OCI-LY3 (cell line): ENCODE measurements at regions not wholly inside any gene's neighbourhood (a gene's known extent, or its start where the extent isn't known, plus 50 kb on each side); places are given as distances from the start of the nearest gene placed in this dataset.

ENCODE experiments used
- H2AFZ ChIP-seq: fragments of 200-600, 300-600 bp; shearing (Covaris generic); 2 replicates; pipeline ENCODE4 v1.6.0; 2014; ENCODE audit warnings: antibody characterized with exemption, low read depth, low read length
- H3K27ac ChIP-seq: fragments of 200-600, 300-600 bp; sonication (generic); 2 replicates; pipeline ENCODE4 v1.5.1; 2014; ENCODE audit warnings: mild to moderate bottlenecking, low read length, moderate library complexity, mixed read lengths
- H3K27me3 ChIP-seq: fragments of 200-600, 300-600 bp; sonication (generic); 2 replicates; pipeline ENCODE4 v1.6.1; 2014; ENCODE audit warnings: low read depth, low read length, mixed read lengths
- H3K36me3 ChIP-seq: fragments of 200-600, 300-600 bp; sonication (generic); replicated peaks from 2 replicates; pipeline ENCODE3; 2014; ENCODE audit warnings: low read depth, low read length, mixed read lengths
- H3K4me1 ChIP-seq: fragments of 300-600, 200-600 bp; sonication (generic); 2 replicates; pipeline ENCODE4 v1.6.1; 2014; ENCODE audit warnings: low read length, mixed read lengths
- H3K4me2 ChIP-seq: fragments of 200-600, 300-600 bp; sonication (generic); 2 replicates; pipeline ENCODE4 v1.6.1; 2014; ENCODE audit warnings: low read length, mixed read lengths
- H3K4me3 ChIP-seq: fragments of 300-600, 200-600 bp; sonication (generic); 2 replicates; pipeline ENCODE4 v1.5.1; 2014; ENCODE audit warnings: antibody characterized with exemption, mild to moderate bottlenecking, low read length, moderate library complexity
- H3K79me2 ChIP-seq: fragments of 300-600, 200-600 bp; shearing (Covaris generic); 2 replicates; pipeline ENCODE4 v1.6.1; 2014; ENCODE audit warnings: mild to moderate bottlenecking, low read length, mixed read lengths
- H3K9ac ChIP-seq: fragments of 300-600, 200-600 bp; shearing (Covaris generic); 2 replicates; pipeline ENCODE4 v1.6.0; 2014; ENCODE audit warnings: mild to moderate bottlenecking, low read length, moderate library complexity
- H3K9me3 ChIP-seq: fragments of 200-600, 300-600 bp; shearing (Covaris generic); 2 replicates; pipeline ENCODE4 v1.6.1; 2014; ENCODE audit warnings: low read length, mixed read lengths; ENCODE audit not compliant: insufficient read depth
- H4K20me1 ChIP-seq: fragments of 200-600, 300-600 bp; sonication (generic); 2 replicates; pipeline ENCODE4 v1.6.1; 2016; ENCODE audit warnings: low read length, mixed read lengths; ENCODE audit not compliant: insufficient read depth
- EZH2phosphoT487 ChIP-seq: fragments of 200-600 bp; shearing (Covaris generic); IDR thresholded peaks from 2 replicates; pipeline ENCODE4 v1.6.1; 2018; ENCODE audit warnings: antibody characterized with exemption, mixed run types, low read depth
- TF ChIP-seq, protein P1 (sequence below): fragments of 200-600, 300-600 bp; sonication (generic); IDR thresholded peaks from 2 replicates; pipeline ENCODE4 v1.5.1; 2014; ENCODE audit warnings: antibody characterized with exemption, low read length, low read depth

DNA sequence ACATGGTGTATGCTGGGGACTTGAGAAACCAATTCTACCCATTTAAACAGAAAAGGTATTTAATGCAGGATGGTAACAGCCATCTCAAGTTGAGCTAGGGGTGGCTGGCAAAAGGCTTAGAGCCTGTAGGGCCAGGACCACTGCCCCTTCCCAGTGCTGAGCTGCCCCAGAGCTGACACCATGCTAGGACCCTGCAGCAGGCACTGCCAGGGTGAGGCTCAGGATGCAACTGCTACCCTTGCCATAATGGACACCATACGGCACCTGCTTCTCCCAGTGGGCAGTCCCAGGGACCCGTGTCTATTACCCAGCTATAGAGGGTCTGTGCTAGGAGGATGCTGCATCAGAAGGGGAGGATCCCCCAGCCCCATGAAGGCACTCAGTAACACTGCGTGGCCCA lies 160.7 kb upstream of the ADCY1 start:
- H3K4me1 ChIP-seq: peaks cover 22% of the 10 kb centered on the region
- H3K9me3 ChIP-seq: no peaks in the 10 kb centered on the region
- H3K27me3 ChIP-seq: no peaks in the 10 kb centered on the region
- H3K27ac ChIP-seq: no peak overlapping the region
- no peak overlapping the region for H3K9ac ChIP-seq
- H2AFZ ChIP-seq: no peak overlapping the region
- no peaks in the 10 kb centered on the region for H4K20me1 ChIP-seq
- no peaks in the 10 kb centered on the region for H3K79me2 ChIP-seq
- no peak overlapping the region for H3K4me2 ChIP-seq
- no peak overlapping the region for H3K4me3 ChIP-seq
- H3K36me3 ChIP-seq: no peaks in the 10 kb centered on the region
- no peak for TF ChIP-seq EZH2phosphoT487

DNA sequence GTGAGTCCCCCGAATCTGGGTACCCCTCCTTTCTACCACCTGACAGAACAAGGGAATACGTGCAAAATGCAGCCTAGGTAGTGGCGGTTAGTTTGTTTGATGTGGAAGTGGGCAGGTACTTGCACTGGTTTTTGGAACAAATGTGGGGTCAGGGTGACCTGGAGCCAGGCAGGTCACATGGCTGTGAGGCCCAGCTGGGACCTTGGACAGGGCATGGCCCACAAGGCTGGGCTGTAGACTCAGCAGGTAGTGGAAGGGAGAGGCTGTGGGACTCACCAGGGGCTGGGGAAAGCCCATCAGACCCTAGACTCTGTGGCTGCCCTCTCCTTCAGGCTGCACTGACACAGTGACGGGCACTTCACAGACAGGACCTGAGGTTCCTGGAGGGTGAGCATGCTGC lies 159.9 kb upstream of the ADCY1 start:
- TF ChIP-seq EZH2phosphoT487: no peak
- TF ChIP-seq, protein P1, sequence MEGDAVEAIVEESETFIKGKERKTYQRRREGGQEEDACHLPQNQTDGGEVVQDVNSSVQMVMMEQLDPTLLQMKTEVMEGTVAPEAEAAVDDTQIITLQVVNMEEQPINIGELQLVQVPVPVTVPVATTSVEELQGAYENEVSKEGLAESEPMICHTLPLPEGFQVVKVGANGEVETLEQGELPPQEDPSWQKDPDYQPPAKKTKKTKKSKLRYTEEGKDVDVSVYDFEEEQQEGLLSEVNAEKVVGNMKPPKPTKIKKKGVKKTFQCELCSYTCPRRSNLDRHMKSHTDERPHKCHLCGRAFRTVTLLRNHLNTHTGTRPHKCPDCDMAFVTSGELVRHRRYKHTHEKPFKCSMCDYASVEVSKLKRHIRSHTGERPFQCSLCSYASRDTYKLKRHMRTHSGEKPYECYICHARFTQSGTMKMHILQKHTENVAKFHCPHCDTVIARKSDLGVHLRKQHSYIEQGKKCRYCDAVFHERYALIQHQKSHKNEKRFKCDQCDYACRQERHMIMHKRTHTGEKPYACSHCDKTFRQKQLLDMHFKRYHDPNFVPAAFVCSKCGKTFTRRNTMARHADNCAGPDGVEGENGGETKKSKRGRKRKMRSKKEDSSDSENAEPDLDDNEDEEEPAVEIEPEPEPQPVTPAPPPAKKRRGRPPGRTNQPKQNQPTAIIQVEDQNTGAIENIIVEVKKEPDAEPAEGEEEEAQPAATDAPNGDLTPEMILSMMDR: no peak

DNA sequence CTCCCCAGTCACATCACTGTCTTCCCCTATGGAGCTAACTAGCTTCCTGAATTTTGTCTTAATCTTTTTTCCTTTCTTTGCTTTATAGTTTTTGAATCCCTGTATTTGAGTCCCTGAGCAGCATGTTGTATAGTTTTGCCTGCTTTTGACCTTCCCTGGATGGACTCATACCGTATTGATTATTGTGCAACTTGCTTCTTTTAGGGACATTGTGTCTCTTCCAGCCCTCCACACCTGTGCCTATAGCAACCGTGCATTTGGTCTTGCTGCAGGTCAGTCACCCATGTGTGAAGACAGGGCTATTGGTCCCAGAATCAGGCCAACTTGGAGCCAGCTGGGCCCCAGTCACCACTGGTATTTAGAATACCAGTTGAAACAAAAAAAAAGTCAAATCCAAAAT lies 158.9 kb upstream of the ADCY1 start:
- Histone ChIP-seq H3K79me2 (no peaks in the 10 kb centered on the region), H3K9me3 (no peaks in the 10 kb centered on the region), H3K9ac (no peak overlapping the region), H3K4me3 (no peak overlapping the region), H4K20me1 (no peaks in the 10 kb centered on the region), H3K4me1 (peaks cover 20% of the 10 kb centered on the region), H3K27ac (no peak overlapping the region), H3K36me3 (no peaks in the 10 kb centered on the region), H3K4me2 (no peak overlapping the region), H2AFZ (no peak overlapping the region), H3K27me3 (no peaks in the 10 kb centered on the region)
- TF ChIP-seq, protein P1: no peak
- no peak for TF ChIP-seq EZH2phosphoT487

More for the DNA sequence above, 159.9 kb upstream of the ADCY1 start:
- Histone ChIP-seq H3K79me2 (no peaks in the 10 kb centered on the region), H4K20me1 (no peaks in the 10 kb centered on the region), H3K9ac (no peak overlapping the region), H3K27ac (no peak overlapping the region), H3K9me3 (no peaks in the 10 kb centered on the region), H3K4me1 (peaks cover 22% of the 10 kb centered on the region), H2AFZ (no peak overlapping the region), H3K4me2 (no peak overlapping the region), H3K36me3 (no peaks in the 10 kb centered on the region), H3K27me3 (no peaks in the 10 kb centered on the region), H3K4me3 (no peak overlapping the region)

DNA sequence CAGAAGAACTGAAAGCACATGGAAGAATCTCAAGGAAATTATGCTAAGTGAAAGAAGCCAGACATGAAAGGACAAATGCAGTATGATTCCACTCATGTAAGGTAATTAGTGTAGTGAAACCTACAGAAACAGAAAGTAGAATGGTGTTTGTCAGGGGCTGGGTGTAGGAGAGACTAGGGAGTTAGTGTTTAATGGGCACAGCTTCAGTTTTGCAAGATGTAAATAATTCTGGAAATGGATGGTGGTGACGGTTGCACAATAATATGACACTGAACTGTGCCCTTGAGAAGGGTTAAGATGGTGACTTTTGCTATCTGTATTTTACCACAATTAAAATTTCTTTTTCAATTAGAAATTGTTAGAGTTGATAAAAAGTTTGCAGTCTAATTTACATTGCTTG lies 157.3 kb upstream of the ADCY1 start:
- Histone ChIP-seq H3K9ac (no peak overlapping the region; the same call in 1 of the 2 replicates), H3K36me3 (no peaks in the 10 kb centered on the region), H3K4me2 (peak overlapping the region; percentile 39), H3K4me3 (no peak overlapping the region), H3K27ac (peak overlapping the region; percentile 58), H3K4me1 (peaks cover 20% of the 10 kb centered on the region), H2AFZ (peak overlapping the region; percentile 26), H3K27me3 (no peaks in the 10 kb centered on the region), H4K20me1 (no peaks in the 10 kb centered on the region), H3K9me3 (no peaks in the 10 kb centered on the region), H3K79me2 (no peaks in the 10 kb centered on the region)
- TF ChIP-seq, protein P1: no peak

DNA sequence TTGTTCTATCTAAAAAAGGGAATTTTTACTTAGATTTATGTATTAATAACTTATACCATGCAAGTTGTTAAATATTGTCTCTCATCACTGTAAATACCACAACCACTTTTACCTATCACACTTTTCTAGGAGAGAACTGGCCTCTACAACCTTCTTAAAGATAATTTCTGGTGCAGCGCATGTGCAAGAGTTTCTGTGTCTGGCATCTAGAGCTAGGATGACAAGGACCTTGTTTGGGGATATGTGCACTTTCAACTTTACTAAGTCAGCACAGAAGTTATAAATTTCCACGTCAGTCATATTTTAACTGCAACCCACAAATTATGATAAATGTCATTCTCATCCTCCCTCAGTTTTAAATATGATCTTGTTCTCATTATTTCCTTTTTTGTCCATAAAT lies 156.9 kb upstream of the ADCY1 start:
- no peak overlapping the region; the same call in 1 of the 2 replicates for H3K9ac ChIP-seq
- H3K4me3 ChIP-seq: no peak overlapping the region
- peaks cover 20% of the 10 kb centered on the region for H3K4me1 ChIP-seq
- H4K20me1 ChIP-seq: no peaks in the 10 kb centered on the region
- no peaks in the 10 kb centered on the region for H3K36me3 ChIP-seq
- TF ChIP-seq EZH2phosphoT487: no peak
- TF ChIP-seq, protein P1: no peak
- peak overlapping the region; percentile 26 for H2AFZ ChIP-seq
- no peaks in the 10 kb centered on the region for H3K79me2 ChIP-seq
- H3K27ac ChIP-seq: peak overlapping the region; percentile 58
- no peaks in the 10 kb centered on the region for H3K27me3 ChIP-seq
- H3K9me3 ChIP-seq: no peaks in the 10 kb centered on the region
- peak overlapping the region; percentile 39 for H3K4me2 ChIP-seq
